ENCODE measurements at regions not wholly inside any gene's neighbourhood (a gene's known extent, or its start where the extent isn't known, plus 50 kb on each side); places are given as distances from the start of the nearest gene placed in this dataset.
"Not testable (repeated sequence)": the region's sequence is repeated elsewhere in the genome, so short reads cannot be mapped to it uniquely, and the experiment has no call there.

- DNase-seq (ENCODE audit: low spot score): no peak
These were observed 242.1 kb upstream of the CYRIA start for GRCh38 chr2:16907645-16908282.

- not testable (repeated sequence) for DNase-seq (ENCODE audit: low spot score)
These were observed 239.7 kb upstream of the CYRIA start for GRCh38 chr2:16905325-16905724.

- DNase-seq (ENCODE audit: low spot score): no peak
These were observed 234.9 kb upstream of the CYRIA start for GRCh38 chr2:16900405-16901025.

- DNase-seq (ENCODE audit: low spot score): no peak
These were observed 234.3 kb upstream of the CYRIA start for GRCh38 chr2:16899958-16900357.

GRCh38 chr2:16890081-16890480 is 224.4 kb upstream of the CYRIA start:
- DNase-seq (ENCODE audit: low spot score): no peak

GRCh38 chr2:16885027-16885426 is 219.4 kb upstream of the CYRIA start:
- no peak for DNase-seq (ENCODE audit: low spot score)

GRCh38 chr2:16882706-16883105 is 217.1 kb upstream of the CYRIA start:
- no peak for DNase-seq (ENCODE audit: low spot score)

GRCh38 chr2:16881122-16881521 is 215.5 kb upstream of the CYRIA start:
- no peak for DNase-seq (ENCODE audit: low spot score)

- no peak for DNase-seq (ENCODE audit: low spot score)
These were observed 205.8 kb upstream of the CYRIA start for GRCh38 chr2:16871411-16871810.

- DNase-seq (ENCODE audit: low spot score): no peak
These were observed 204.9 kb upstream of the CYRIA start for GRCh38 chr2:16870491-16871076.

GRCh38 chr2:16869711-16870110 is 204.1 kb upstream of the CYRIA start:
- no peak for DNase-seq (ENCODE audit: low spot score)

GRCh38 chr2:16862471-16862870 is 196.8 kb upstream of the CYRIA start:
- no peak for DNase-seq (ENCODE audit: low spot score)

- no peak for DNase-seq (ENCODE audit: low spot score)
These were observed 195.9 kb upstream of the CYRIA start for GRCh38 chr2:16861530-16861929.

GRCh38 chr2:16861111-16861510 is 195.5 kb upstream of the CYRIA start:
- no peak for DNase-seq (ENCODE audit: low spot score)

GRCh38 chr2:16860627-16861026 is 195.0 kb upstream of the CYRIA start:
- no peak for DNase-seq (ENCODE audit: low spot score)

GRCh38 chr2:16855183-16855582 is 189.5 kb upstream of the CYRIA start:
- DNase-seq (ENCODE audit: low spot score): no peak

GRCh38 chr2:16853088-16853487 is 187.5 kb upstream of the CYRIA start:
- DNase-seq (ENCODE audit: low spot score): no peak

- no peak for DNase-seq (ENCODE audit: low spot score)
These were observed 187.0 kb upstream of the CYRIA start for GRCh38 chr2:16852651-16853050.

GRCh38 chr2:16851126-16851525 is 185.5 kb upstream of the CYRIA start:
- DNase-seq (ENCODE audit: low spot score): no peak

GRCh38 chr2:16840496-16841172 is 175.0 kb upstream of the CYRIA start:
- DNase-seq (ENCODE audit: low spot score): no peak

- DNase-seq (ENCODE audit: low spot score): no peak
These were observed 167.3 kb upstream of the CYRIA start for GRCh38 chr2:16832910-16833309.

- DNase-seq (ENCODE audit: low spot score): no peak
These were observed 163.2 kb upstream of the CYRIA start for GRCh38 chr2:16828828-16829160.

Data from ureter (tissue), 1 donor.